GM12892 (cell line): ENCODE measurements at regions not wholly inside any gene's neighbourhood (a gene's known extent, or its start where the extent isn't known, plus 50 kb on each side); places are given as distances from the start of the nearest gene placed in this dataset.

Experiments
- POLR2A ChIP-seq: IDR thresholded peaks from 2 replicates; pipeline ENCODE4 v1.6.1; 2011; ENCODE audit warnings: low read depth, low read length, control low read depth
- POLR2AphosphoS5 ChIP-seq: IDR thresholded peaks from 2 replicates; pipeline ENCODE4 v1.6.1; 2011; ENCODE audit warnings: low read depth, low read length, control low read depth
- TAF1 ChIP-seq: IDR thresholded peaks from 2 replicates; pipeline ENCODE4 v1.6.1; 2011; ENCODE audit warnings: low read depth, mild to moderate bottlenecking, control low read depth, low read length, borderline replicate concordance

DNA sequence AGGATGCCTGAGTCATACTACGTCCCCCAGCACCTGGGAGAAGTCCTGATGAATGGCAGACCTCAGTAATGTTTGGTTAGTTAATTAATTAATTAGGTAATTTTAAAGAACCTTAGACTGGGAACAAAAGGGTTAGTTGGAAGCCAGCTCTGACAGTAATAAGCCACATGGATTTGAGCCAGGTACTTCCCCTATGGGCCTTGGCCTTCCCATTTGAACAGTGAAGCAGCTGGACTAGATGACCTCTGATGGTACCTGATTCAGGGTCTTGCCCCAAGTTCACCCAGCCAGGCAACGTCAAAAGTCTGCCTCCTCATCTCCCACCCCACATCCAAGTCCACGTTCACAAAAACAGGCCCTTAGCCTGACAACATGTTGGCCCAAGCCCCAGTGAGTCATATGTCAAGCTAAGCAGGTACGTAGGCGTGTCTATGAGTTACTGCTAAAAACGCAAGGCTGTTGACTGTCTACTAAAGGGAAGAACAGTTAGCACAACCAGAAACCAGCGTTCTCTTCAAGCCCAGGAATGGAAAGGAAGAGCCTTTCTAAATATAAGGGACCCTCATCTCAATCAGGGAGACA, 303.2 kb downstream of the ACTL7B start:
- TF ChIP-seq POLR2A (no peak), POLR2AphosphoS5 (no peak), TAF1 (no peak)
